ENCODE measurements at regions not wholly inside any gene's neighbourhood (a gene's known extent, or its start where the extent isn't known, plus 50 kb on each side); places are given as distances from the start of the nearest gene placed in this dataset.

DNA sequence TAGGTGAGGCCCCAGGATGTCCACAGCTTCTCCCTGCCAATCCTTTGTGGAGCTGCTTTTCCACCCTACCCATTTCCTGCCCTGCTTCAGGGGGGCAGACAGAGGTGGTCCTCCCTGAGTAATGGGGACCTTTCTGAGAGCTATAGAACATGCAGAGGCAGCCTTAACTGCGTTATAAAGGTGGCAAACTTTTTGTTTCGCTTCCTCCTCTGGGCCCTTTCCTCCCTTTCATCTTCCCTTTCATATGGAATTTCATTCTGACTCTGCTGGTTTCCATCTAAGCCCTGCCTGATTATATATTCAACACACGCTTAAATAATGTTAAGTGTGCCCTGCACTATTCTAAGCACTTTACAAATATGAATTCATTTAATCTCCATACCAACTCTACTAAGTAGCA, 169.3 kb upstream of the E2F8 start:
- TF ChIP-seq FOXM1 (IDR thresholded peaks at IDR 0.05; ENCODE audit: borderline replicate concordance, low read depth) (no peak), CREB1 (IDR thresholded peaks at IDR 0.05; ENCODE audit: low read depth) (no peak), EGR1 (IDR thresholded peaks at IDR 0.05) (no peak), RAD21 (IDR thresholded peaks at IDR 0.05; ENCODE audit: low read depth) (no peak), TAF1 (IDR thresholded peaks at IDR 0.05; ENCODE audit: low read depth) (no peak), EP300 (IDR thresholded peaks at IDR 0.05; ENCODE audit: borderline replicate concordance) (no peak), TEAD4 (IDR thresholded peaks at IDR 0.05) (no peak), CEBPB (IDR thresholded peaks at IDR 0.05) (no peak), NFIC (IDR thresholded peaks at IDR 0.05) (no peak), YY1 (IDR thresholded peaks at IDR 0.05; ENCODE audit: low read depth) (no peak)
- TF ChIP-seq, protein P1, sequence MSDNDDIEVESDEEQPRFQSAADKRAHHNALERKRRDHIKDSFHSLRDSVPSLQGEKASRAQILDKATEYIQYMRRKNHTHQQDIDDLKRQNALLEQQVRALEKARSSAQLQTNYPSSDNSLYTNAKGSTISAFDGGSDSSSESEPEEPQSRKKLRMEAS (IDR thresholded peaks at IDR 0.05): no peak
- TF ChIP-seq, protein P2, sequence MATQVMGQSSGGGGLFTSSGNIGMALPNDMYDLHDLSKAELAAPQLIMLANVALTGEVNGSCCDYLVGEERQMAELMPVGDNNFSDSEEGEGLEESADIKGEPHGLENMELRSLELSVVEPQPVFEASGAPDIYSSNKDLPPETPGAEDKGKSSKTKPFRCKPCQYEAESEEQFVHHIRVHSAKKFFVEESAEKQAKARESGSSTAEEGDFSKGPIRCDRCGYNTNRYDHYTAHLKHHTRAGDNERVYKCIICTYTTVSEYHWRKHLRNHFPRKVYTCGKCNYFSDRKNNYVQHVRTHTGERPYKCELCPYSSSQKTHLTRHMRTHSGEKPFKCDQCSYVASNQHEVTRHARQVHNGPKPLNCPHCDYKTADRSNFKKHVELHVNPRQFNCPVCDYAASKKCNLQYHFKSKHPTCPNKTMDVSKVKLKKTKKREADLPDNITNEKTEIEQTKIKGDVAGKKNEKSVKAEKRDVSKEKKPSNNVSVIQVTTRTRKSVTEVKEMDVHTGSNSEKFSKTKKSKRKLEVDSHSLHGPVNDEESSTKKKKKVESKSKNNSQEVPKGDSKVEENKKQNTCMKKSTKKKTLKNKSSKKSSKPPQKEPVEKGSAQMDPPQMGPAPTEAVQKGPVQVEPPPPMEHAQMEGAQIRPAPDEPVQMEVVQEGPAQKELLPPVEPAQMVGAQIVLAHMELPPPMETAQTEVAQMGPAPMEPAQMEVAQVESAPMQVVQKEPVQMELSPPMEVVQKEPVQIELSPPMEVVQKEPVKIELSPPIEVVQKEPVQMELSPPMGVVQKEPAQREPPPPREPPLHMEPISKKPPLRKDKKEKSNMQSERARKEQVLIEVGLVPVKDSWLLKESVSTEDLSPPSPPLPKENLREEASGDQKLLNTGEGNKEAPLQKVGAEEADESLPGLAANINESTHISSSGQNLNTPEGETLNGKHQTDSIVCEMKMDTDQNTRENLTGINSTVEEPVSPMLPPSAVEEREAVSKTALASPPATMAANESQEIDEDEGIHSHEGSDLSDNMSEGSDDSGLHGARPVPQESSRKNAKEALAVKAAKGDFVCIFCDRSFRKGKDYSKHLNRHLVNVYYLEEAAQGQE (IDR thresholded peaks at IDR 0.05; ENCODE audit: low read depth): no peak

Measured in Ishikawa (cell line).